Epithelial cell of proximal tubule (primary cell): ENCODE measurements at regions not wholly inside any gene's neighbourhood (a gene's known extent, or its start where the extent isn't known, plus 50 kb on each side); places are given as distances from the start of the nearest gene placed in this dataset.

ENCODE experiments used
- DNase-seq: peaks from one replicate; pipeline ENCODE4 v3.0.0-alpha.2; 2011; ENCODE audit warnings: low read depth
- H3K4me3 ChIP-seq: 2 replicates; pipeline ENCODE4 v1.5.1; 2011; ENCODE audit warnings: low read depth, mild to moderate bottlenecking, low read length
- TF ChIP-seq, protein P1 (sequence below): conservative IDR thresholded peaks from 2 replicates; pipeline ENCODE4 v1.5.1; 2012; ENCODE audit warnings: low read depth, mild to moderate bottlenecking, low read length

DNA sequence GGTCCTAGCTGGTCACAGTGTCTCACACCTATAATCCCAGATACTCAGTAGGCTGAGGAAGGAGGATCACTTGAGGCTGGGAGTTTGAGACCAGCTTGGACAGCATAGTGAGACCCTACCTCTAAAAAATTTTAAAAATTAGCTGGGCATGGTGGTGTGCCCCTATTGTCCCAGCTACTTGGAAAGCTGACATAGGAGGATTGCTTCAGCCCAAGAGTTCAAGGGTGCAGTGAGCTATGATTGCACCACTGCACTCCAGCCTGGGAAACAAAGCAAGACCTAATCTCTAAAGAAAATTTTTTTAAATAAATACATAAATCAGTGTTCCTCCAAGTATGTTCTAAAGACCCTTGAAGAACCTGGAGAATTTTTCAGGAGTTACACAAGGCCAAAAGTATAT, 50.6 kb upstream of the GNAO1 start:
- no peak for DNase-seq
- H3K4me3 ChIP-seq, result no peak overlapping the region
- TF ChIP-seq, protein P1, sequence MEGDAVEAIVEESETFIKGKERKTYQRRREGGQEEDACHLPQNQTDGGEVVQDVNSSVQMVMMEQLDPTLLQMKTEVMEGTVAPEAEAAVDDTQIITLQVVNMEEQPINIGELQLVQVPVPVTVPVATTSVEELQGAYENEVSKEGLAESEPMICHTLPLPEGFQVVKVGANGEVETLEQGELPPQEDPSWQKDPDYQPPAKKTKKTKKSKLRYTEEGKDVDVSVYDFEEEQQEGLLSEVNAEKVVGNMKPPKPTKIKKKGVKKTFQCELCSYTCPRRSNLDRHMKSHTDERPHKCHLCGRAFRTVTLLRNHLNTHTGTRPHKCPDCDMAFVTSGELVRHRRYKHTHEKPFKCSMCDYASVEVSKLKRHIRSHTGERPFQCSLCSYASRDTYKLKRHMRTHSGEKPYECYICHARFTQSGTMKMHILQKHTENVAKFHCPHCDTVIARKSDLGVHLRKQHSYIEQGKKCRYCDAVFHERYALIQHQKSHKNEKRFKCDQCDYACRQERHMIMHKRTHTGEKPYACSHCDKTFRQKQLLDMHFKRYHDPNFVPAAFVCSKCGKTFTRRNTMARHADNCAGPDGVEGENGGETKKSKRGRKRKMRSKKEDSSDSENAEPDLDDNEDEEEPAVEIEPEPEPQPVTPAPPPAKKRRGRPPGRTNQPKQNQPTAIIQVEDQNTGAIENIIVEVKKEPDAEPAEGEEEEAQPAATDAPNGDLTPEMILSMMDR, result no peak

DNA sequence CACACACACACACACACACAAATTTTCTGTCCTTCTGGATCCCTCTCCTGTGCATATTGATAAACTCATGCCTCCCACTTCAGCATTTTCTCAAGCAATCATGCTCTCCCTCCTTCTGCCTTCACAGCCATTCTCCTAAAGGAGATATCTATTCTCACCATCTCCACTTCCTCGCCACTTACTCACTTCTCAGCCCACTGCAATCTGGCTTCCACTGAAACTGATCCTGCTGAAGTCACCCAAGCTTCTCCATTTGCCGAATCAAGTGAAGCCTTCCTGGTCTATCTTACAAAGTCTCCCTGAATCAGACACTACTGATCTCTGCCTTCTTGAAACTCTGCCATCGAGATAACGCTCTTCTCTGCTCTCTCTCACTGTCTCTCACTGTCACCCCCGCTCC, 54.0 kb upstream of the GNAO1 start:
- H3K4me3 ChIP-seq, result no peak overlapping the region
- DNase-seq, result no peak
- TF ChIP-seq, protein P1, result no peak

DNA sequence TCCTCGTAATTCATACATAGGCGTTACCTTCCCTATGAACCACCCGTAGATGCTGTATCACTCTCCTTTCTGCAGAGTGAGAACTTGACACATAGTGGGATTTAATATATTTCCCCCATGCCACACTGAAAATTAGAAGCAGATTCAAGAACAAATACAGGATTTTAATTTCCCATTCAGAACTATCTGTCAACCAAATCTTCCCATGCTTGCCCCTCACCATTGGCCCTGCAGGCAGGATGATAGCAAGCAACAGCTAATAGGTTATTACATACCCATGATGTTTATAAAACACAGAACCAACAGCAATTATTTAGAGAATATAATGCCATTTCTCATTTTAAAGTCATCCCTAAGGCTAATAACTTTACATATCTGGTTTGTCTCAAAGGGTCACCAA, 55.0 kb upstream of the GNAO1 start:
- TF ChIP-seq, protein P1, result no peak
- DNase-seq, result no peak
- no peak overlapping the region for H3K4me3 ChIP-seq

DNA sequence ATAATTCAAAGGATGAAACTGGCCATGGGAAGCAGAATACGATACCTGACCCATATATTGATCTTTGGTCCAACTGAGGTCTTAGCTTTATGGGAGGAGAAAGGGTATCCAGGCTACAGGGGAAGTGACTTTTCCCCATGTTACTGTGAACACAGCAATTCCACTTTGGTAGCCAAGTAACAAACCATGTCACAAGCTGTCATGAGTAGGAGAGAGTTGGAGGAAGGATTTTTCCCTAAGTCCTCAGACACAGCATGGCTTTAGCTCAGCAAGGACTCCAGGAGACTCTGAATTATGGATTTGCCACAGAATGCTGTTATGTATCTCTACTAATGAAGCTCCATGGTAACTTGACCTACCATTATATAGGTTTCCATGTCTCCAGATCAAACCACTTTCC, 56.5 kb upstream of the GNAO1 start:
- TF ChIP-seq, protein P1, result no peak
- no peak overlapping the region for H3K4me3 ChIP-seq
- no peak for DNase-seq

DNA sequence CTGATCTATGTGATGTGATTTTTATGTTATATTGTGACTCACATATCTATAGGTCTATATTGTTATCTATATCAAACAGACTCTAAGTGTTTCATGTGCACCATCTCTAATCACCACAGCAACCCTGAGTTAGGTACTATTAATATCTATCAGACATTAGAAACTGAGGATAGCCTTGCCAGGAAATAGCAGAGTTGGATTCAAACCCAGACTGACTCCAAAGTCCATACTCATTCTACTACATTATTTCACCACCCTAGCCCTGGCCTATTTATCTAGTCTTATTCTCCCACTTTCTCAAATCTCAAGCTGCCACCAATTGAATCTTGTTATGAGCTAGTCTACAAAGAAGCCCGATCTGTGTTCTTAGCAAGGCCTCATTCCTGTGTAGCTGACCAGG, 65.4 kb upstream of the GNAO1 start:
- no peak for DNase-seq
- no peak overlapping the region for H3K4me3 ChIP-seq
- TF ChIP-seq, protein P1, result no peak

DNA sequence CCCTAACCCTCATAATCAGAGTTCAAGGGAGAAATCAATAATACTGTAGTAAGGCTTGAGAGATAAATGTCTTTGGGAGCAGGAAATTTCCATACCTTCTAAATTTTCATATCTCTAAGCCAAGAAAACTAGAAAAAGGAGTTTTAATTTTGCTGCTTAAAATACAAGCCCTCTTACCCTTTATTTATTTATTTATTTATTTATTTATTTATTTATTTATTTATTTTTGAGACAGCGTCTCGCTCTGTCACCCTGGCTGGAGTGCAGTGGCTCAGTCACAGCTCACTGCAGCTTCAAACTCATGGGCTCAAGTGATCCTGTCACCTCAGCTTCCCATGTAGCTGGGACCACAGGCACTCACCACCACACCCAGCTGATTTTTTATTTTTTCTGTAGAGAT, 69.0 kb upstream of the GNAO1 start:
- H3K4me3 ChIP-seq, result no peak overlapping the region
- TF ChIP-seq, protein P1, result no peak
- DNase-seq, result no peak

DNA sequence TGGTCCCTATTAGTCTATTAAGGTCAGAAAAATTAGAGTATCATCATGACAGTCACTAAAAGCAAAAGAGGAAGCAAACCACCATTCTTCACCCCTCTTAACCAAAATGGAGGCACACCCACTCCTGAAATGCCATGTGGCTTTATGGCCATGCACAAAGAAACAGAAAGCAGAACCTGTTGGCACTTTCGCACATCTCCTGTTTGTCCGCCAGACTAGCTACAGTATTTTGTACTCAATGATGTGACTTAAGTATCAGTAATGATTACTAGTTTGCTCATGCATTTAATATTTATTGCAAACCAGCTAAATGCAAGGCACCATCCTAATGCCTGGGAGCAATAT, 70.2 kb upstream of the GNAO1 start:
- TF ChIP-seq, protein P1, result no peak
- H3K4me3 ChIP-seq, result no peak overlapping the region
- no peak for DNase-seq
